HFF-Myc (cell line): ENCODE measurements at regions not wholly inside any gene's neighbourhood (a gene's known extent, or its start where the extent isn't known, plus 50 kb on each side); places are given as distances from the start of the nearest gene placed in this dataset.
A peak's percentile ranks its signal among the peaks of the same experiment; 100 is the strongest.

Experiments used
- DNase-seq: peaks from one replicate; pipeline ENCODE4 v3.0.0-alpha.2; 2011; ENCODE audit warnings: low read depth; ENCODE audit errors: extremely low read depth
- H3K4me3 ChIP-seq: replicated peaks from 2 replicates; pipeline ENCODE4 v1.5.1; 2011; ENCODE audit warnings: low read depth, mild to moderate bottlenecking, control low read depth, low read length
- TF ChIP-seq, protein P1 (sequence below): IDR thresholded peaks from 2 replicates; pipeline ENCODE4 v1.5.1; 2012; ENCODE audit warnings: mild to moderate bottlenecking, low read depth, low read length, control low read depth; ENCODE audit errors: missing control alignments

DNA sequence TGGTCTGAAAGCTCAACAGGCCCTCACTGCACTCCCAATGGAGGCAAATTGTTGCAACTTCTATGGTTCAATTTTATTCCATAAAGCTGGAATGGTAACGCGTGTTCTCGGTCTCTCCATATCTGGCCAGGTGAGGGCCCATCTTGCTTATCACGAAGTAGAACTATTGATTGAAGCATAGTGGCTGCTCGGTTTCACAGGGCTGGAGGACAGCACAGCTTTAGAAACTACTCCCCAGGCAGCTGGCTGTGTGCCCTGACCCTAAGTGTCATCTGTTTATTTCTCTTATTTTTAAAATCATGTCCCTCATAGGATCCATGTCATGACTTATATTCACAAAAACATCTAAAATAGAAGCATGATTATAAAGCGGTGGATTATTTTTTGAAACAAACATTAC is 223.4 kb downstream of the NPR3 start:
- TF ChIP-seq, protein P1, sequence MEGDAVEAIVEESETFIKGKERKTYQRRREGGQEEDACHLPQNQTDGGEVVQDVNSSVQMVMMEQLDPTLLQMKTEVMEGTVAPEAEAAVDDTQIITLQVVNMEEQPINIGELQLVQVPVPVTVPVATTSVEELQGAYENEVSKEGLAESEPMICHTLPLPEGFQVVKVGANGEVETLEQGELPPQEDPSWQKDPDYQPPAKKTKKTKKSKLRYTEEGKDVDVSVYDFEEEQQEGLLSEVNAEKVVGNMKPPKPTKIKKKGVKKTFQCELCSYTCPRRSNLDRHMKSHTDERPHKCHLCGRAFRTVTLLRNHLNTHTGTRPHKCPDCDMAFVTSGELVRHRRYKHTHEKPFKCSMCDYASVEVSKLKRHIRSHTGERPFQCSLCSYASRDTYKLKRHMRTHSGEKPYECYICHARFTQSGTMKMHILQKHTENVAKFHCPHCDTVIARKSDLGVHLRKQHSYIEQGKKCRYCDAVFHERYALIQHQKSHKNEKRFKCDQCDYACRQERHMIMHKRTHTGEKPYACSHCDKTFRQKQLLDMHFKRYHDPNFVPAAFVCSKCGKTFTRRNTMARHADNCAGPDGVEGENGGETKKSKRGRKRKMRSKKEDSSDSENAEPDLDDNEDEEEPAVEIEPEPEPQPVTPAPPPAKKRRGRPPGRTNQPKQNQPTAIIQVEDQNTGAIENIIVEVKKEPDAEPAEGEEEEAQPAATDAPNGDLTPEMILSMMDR: no peak
- H3K4me3 ChIP-seq: no peak overlapping the region

DNA sequence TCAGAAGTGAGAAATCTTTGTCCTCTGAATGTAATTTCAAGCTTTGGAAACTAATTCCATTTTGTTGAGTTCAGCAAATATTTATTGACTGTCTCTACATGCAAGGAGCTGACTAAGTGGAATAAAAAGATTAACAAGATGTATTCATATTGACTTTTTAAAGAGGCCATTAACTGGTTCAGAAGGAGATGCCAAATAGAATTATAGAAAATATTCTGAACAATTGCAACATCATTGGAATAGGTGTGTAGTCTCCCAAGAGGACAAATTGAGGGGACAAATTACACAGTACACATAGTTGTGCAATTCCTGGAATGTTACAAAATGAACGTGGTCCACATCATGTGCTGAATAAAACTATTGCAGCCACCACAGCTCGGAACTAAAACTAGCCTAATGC is 224.2 kb downstream of the NPR3 start:
- TF ChIP-seq, protein P1: no peak
- DNase-seq: no peak
- no peak overlapping the region for H3K4me3 ChIP-seq

More for the DNA sequence above, 223.4 kb downstream of the NPR3 start:
- no peak for DNase-seq

DNA sequence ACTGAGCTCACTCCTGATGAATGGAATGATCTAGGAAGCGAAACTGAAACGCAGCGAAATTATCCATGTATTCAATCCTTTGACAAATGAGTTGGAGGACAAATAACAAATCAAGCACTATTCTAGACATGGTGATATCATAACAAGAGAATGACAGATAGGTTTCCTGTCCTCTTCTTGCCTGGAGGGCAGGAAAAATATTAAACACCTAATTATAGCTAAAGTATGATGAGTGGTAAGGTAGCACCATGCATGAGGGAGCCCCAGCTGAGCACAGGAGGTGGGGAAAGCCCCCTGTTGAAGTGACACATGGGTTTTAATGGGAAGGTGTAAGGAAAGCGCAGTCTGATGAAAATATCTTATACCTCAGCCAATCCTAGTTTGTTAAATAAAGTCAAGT is 225.2 kb downstream of the NPR3 start:
- TF ChIP-seq, protein P1: no peak

DNA sequence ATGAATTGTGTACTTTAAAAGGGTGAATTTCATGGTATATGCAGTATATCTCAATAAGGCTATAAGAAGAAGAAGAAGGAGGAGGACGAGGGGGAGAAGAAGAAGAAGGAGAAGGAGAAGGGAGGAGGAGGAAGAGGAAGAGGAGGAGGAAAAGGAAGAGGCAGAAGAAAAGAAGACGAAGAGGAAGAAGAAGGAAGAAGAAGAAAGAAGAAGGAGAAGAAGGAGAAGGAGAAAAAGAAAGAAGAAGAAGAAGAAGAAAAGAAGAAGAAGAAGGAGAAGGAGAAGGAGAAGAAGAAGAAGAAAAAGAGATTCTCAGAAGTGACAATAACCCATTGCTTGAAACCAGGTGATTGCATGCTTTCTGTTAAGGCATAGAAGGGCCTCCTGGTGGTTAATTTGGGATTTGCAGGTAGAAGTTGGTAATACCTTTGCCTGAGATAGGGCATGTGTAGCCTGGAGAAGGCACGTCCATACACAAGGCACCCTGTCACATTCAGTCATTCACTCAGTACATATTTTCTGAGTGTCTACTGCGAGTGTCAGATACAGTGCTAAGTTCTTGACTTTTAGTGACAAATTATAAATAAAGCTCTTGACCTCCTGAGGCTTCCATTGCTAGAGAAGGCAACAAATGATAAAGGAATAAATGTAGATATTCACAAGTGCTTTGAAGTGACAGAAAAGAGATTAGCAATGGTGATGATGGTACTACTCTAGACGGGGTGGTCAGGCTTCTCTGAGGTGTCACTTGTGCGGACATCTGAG is 231.3 kb downstream of the NPR3 start:
- TF ChIP-seq, protein P1: peak; percentile 52
- no peak for DNase-seq
- H3K4me3 ChIP-seq: no peak overlapping the region

More for the DNA sequence above, 225.2 kb downstream of the NPR3 start:
- H3K4me3 ChIP-seq: no peak overlapping the region
- DNase-seq: no peak

DNA sequence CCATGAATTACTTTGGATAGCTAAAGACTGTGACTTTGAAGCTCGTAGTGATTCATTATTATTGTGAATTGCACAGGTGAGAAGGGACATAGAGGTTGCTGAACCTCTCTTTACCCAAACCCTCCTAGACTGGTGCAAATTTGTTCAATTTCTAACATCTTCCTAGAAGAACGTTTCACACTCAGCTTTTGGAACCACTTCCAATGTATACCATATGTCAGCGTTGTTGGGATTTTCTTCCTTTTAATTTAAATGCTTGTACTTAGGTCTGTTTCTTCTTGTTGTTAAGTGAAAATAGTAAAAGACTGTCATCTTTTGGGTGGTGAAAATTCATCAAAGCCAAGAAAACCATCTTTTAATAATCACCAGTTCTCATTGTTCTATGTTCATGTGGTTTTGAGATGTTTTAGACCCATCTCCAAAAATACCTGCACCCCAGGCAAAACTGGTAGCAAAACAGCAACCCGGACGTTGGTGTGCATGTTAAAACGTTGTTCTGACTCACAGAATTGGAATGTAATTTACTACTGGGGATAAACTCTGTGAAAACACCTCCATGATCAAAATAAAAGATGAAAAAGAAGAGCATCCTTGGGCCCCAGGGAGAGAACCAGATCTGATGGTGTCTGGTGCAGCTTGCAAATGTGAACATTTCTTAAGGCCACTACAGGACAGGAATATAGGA is 238.3 kb downstream of the NPR3 start:
- H3K4me3 ChIP-seq: no peak overlapping the region
- DNase-seq: no peak
- TF ChIP-seq, protein P1: no peak

DNA sequence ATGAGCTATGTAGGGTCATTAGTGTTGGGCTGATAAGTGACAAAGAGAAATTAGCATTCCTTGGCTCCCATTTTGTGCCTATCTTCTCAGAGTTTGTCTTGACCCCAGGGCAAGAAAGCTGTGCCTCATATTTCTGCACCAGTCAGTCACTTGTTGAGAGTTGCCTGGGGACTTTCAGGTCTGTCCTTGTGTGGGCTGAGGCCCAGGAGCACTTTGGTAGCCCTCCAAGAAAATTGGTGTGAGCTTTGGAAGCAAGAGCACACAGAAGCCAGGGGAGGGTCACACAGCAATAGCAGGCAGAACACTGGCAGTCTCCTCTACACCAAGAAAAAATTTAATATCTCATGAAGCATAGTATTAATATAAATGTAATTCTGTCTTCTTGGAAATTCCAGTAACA is 239.9 kb downstream of the NPR3 start:
- DNase-seq: no peak
- TF ChIP-seq, protein P1: no peak
- no peak overlapping the region for H3K4me3 ChIP-seq
